HepG2 (cell line): ENCODE measurements at regions not wholly inside any gene's neighbourhood (a gene's known extent, or its start where the extent isn't known, plus 50 kb on each side); places are given as distances from the start of the nearest gene placed in this dataset.

Experiments used
- ATAC-seq: fragments of 200-7000 bp; cut with Tn5 transposase; 3 replicates; pipeline ENCODE4 v1.9.1; 2020; ENCODE audit warnings: mild to moderate bottlenecking, moderate library complexity
- BruUV-seq: library from RNA; stranded (reverse); fragments of 400-500 nt; replicated peaks from 2 replicates; lab custom pipeline; 2021; lab: Mats Ljungman, UMichigan
- CTCF ChIA-PET: fragments of 300-600 bp; formaldehyde crosslinking; extraction: SDS; loops from one replicate; lab custom pipeline; 2021; ENCODE audit warnings: low total read pairs, inconsistent platforms, low intra/inter-chr PET ratio; lab: Yijun Ruan, JAX
- POLR2A ChIA-PET: fragments of 350-600 bp; sonication (Branson Sonifier 250); formaldehyde crosslinking; loops from one replicate; lab custom pipeline; 2020; ENCODE audit warnings: antibody characterized with exemption, inconsistent platforms; lab: Yijun Ruan, JAX
- DNase-seq: peaks from one replicate; pipeline ENCODE4 v3.0.0-alpha.2; 2015; ENCODE audit warnings: low spot score
- FAIRE-seq: peaks from 3 replicates; lab custom pipeline; 2011; peaks lifted over from hg19 to GRCh38; lab: Jason Lieb, UNC
- H2AFZ ChIP-seq: one replicate; pipeline ENCODE4 v1.6.1; 2011; ENCODE audit warnings: low read length, inconsistent platforms
- H3K27ac ChIP-seq: fragments of 300-600 bp; 3 replicates; pipeline ENCODE4 v1.8.0; 2011; ENCODE audit warnings: mixed run types, mild to moderate bottlenecking, mixed read lengths, low read length, inconsistent platforms; ENCODE audit not compliant: insufficient read depth; ENCODE audit errors: extremely low read length
- H3K27me3 ChIP-seq, 2 experiments: fragments of 200-600 bp in 1 of 2; 2 replicates in 1 of 2; 3 replicates in 1 of 2; pipeline versions ENCODE4 v1.6.0 to v1.8.0; 2011; ENCODE audit warnings: low read length in 2 of 2, mild to moderate bottlenecking in 2 of 2, moderate library complexity in 2 of 2, inconsistent platforms in 1 of 2; ENCODE audit not compliant: insufficient read depth in 2 of 2, control insufficient read depth in 1 of 2
- H3K36me3 ChIP-seq, 2 experiments: fragments of 200-600 bp in 1 of 2; replicated peaks in 1 of 2; 2 replicates in 1 of 2; 3 replicates in 1 of 2; pipeline versions ENCODE4 v1.5.1 to v1.8.0; 2011; ENCODE audit warnings: low read length in 2 of 2, inconsistent platforms in 1 of 2; ENCODE audit not compliant: insufficient read depth in 2 of 2, control insufficient read depth in 1 of 2
- H3K4me1 ChIP-seq: 2 replicates; pipeline ENCODE4 v1.5.1; 2012; ENCODE audit warnings: low read length, inconsistent platforms; ENCODE audit not compliant: insufficient read depth
- H3K4me2 ChIP-seq: 2 replicates; pipeline ENCODE4 v1.6.0; 2011; ENCODE audit warnings: low read depth, low read length, inconsistent platforms
- H3K4me3 ChIP-seq, 3 experiments: fragments of 200-600 bp in 1 of 3; sonication (generic), shearing (Covaris generic) in 1 of 3; replicated peaks in 1 of 3; 2 replicates each; pipeline ENCODE4 v1.5.1; 2011 to 2016; ENCODE audit warnings: low read length in 3 of 3, inconsistent platforms in 2 of 3, low read depth in 2 of 3, mild to moderate bottlenecking in 2 of 3, control low read depth in 1 of 3, mixed read lengths in 1 of 3; ENCODE audit not compliant: insufficient read depth in 1 of 3
- H3K79me2 ChIP-seq: one replicate; pipeline ENCODE4 v1.6.1; 2011; ENCODE audit warnings: low read length, inconsistent platforms; ENCODE audit not compliant: insufficient read depth
- H3K9ac ChIP-seq: 2 replicates; pipeline ENCODE4 v1.6.0; 2011; ENCODE audit warnings: mild to moderate bottlenecking, low read depth, low read length, inconsistent platforms; ENCODE audit not compliant: insufficient read depth
- H3K9me3 ChIP-seq: 2 replicates; pipeline ENCODE4 v1.5.1; 2012; ENCODE audit warnings: mild to moderate bottlenecking, low read length
- H4K20me1 ChIP-seq: 2 replicates; pipeline ENCODE4 v1.6.0; 2011; ENCODE audit warnings: inconsistent platforms, mild to moderate bottlenecking, low read length, moderate library complexity; ENCODE audit not compliant: insufficient read depth
- CHCHD3 ChIP-seq: sonication (generic); formaldehyde crosslinking; IDR thresholded peaks from 2 replicates; pipeline ENCODE4 v1.8.0; 2022; ENCODE audit warnings: mild to moderate bottlenecking, missing genetic modification reagents, moderate library complexity
- CREM ChIP-seq, 2 experiments: sonication (generic) in 1 of 2; formaldehyde crosslinking in 1 of 2; IDR thresholded peaks; 2 replicates each; pipeline versions ENCODE4 v1.4.0 to v1.6.1; 2016 to 2020; ENCODE audit warnings: antibody characterized with exemption in 1 of 2, mild to moderate bottlenecking in 1 of 2, missing genetic modification reagents in 1 of 2
- MIER2 ChIP-seq: IDR thresholded peaks from 2 replicates; pipeline ENCODE4 v1.6.1; 2016; ENCODE audit warnings: missing biosample characterization, missing genetic modification reagents
- PAWR ChIP-seq: sonication (generic); formaldehyde crosslinking; IDR thresholded peaks from 2 replicates; pipeline ENCODE4 v1.4.0; 2020; ENCODE audit warnings: missing genetic modification reagents, mild to moderate bottlenecking, borderline replicate concordance
- ZBTB20 ChIP-seq: sonication (generic); formaldehyde crosslinking; IDR thresholded peaks from 2 replicates; pipeline ENCODE4 v1.8.1; 2023; ENCODE audit warnings: missing genetic modification reagents, low read depth, mild to moderate bottlenecking, borderline replicate concordance
- whole genome bisulfite sequencing: methylation state at CpG from one replicate; pipeline ENCODE4 v1.1.6; 2017; ENCODE audit warnings: low lambda C conversion rate; 5-methylcytosine and 5-hydroxymethylcytosine counted together
- in situ Hi-C: cut with HindIII; loops from 2 replicates; pipeline ENCODE4 v1.10.0; 2017; ENCODE audit warnings: low pct_unique_long_range_greater_than_20kb; ENCODE audit not compliant: extremely low pct_ligation_motif_present
- intact Hi-C: fragments of 100-400 bp; cut with micrococcal nuclease; formaldehyde crosslinking; loops from one replicate; pipeline ENCODE4 v1.10.0; 2022; ENCODE audit not compliant: unreplicated experiment
- TF ChIP-seq, protein P1 (sequence below): sonication (generic); formaldehyde crosslinking; IDR thresholded peaks from 2 replicates; pipeline ENCODE4 v1.4.0; 2020; ENCODE audit warnings: missing genetic modification reagents
- TF ChIP-seq, protein P2 (sequence below): sonication (generic); formaldehyde crosslinking; IDR thresholded peaks from 2 replicates; pipeline ENCODE4 v1.4.0; 2020; ENCODE audit warnings: missing genetic modification reagents
- TF ChIP-seq, protein P3 (sequence below), 2 experiments: sonication (generic) in 1 of 2; formaldehyde crosslinking in 1 of 2; IDR thresholded peaks; 2 replicates each; pipeline versions ENCODE4 v1.6.1 to v1.9.0; 2014 to 2022; ENCODE audit warnings: antibody characterized with exemption in 1 of 2, borderline replicate concordance in 1 of 2, inconsistent platforms in 1 of 2, low read depth in 1 of 2, missing genetic modification reagents in 1 of 2
- TF ChIP-seq, protein P4 (sequence below): sonication (generic); formaldehyde crosslinking; IDR thresholded peaks from 2 replicates; pipeline ENCODE4 v1.8.1; 2023; ENCODE audit warnings: mild to moderate bottlenecking, missing genetic modification reagents
- TF ChIP-seq, protein P5 (sequence below): IDR thresholded peaks from 2 replicates; pipeline ENCODE4 v1.6.1; 2016; ENCODE audit warnings: mild to moderate bottlenecking, missing biosample characterization, missing genetic modification reagents
- TF ChIP-seq, protein P6 (sequence below): IDR thresholded peaks from 2 replicates; pipeline ENCODE4 v1.6.1; 2016

DNA sequence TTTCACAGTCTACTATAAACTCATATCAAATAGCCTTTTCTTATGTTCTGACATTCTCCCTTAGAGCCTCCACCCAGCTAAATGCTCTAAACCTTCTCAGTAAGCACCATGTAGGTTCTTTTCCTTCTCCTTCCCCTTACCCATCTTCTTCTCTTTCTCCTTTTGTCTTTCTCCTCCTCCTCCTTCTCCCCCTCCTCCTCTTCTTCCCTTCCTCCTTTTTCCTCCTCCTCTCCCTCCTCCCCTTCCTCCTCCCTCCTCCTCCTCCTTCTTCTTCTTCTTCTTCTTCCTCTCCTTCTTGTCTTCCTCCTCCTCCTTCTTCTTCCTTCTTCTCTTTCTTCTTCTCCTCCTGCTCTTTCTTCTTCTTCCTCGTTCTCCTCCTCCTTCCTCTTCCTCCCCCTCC lies 85.2 kb upstream of the KCNAB1 start:
- H3K79me2 ChIP-seq, result no peaks in the 10 kb centered on the region
- intact Hi-C loops, result no loop called here
- ATAC-seq (no peak), FAIRE-seq (no peak), DNase-seq (no peak)
- ChIA-PET POLR2A (no interaction called here), CTCF (no interaction called here)
- H2AFZ ChIP-seq, result no peak overlapping the region
- no peak overlapping the region for H3K4me3 ChIP-seq
- no peaks in the 10 kb centered on the region for H3K9me3 ChIP-seq
- in situ Hi-C loops, result no loop called here
- no peak overlapping the region for H3K27ac ChIP-seq
- H3K9ac ChIP-seq, result no peak overlapping the region
- WGBS, result 0% methylated on average over 1 of the region's 1 CpG
- H3K4me1 ChIP-seq, result no peaks in the 10 kb centered on the region
- no peak overlapping the region for H3K4me2 ChIP-seq
- H3K36me3 ChIP-seq, result no peaks in the 10 kb centered on the region
- no peaks in the 10 kb centered on the region for H4K20me1 ChIP-seq
- no TSS peak for BruUV-seq
- H3K27me3 ChIP-seq, result no peaks in the 10 kb centered on the region; a peak in 1 of 5 replicates
- TF ChIP-seq ZBTB20 (no peak), MIER2 (no peak), CHCHD3 (CRISPR knock-in tag) (no peak), CREM (IDR thresholded peaks at IDR 0.05) (no peak), CREM (CRISPR knock-in tag; IDR thresholded peaks at IDR 0.05) (no peak), PAWR (CRISPR knock-in tag) (no peak)
- TF ChIP-seq, protein P1, sequence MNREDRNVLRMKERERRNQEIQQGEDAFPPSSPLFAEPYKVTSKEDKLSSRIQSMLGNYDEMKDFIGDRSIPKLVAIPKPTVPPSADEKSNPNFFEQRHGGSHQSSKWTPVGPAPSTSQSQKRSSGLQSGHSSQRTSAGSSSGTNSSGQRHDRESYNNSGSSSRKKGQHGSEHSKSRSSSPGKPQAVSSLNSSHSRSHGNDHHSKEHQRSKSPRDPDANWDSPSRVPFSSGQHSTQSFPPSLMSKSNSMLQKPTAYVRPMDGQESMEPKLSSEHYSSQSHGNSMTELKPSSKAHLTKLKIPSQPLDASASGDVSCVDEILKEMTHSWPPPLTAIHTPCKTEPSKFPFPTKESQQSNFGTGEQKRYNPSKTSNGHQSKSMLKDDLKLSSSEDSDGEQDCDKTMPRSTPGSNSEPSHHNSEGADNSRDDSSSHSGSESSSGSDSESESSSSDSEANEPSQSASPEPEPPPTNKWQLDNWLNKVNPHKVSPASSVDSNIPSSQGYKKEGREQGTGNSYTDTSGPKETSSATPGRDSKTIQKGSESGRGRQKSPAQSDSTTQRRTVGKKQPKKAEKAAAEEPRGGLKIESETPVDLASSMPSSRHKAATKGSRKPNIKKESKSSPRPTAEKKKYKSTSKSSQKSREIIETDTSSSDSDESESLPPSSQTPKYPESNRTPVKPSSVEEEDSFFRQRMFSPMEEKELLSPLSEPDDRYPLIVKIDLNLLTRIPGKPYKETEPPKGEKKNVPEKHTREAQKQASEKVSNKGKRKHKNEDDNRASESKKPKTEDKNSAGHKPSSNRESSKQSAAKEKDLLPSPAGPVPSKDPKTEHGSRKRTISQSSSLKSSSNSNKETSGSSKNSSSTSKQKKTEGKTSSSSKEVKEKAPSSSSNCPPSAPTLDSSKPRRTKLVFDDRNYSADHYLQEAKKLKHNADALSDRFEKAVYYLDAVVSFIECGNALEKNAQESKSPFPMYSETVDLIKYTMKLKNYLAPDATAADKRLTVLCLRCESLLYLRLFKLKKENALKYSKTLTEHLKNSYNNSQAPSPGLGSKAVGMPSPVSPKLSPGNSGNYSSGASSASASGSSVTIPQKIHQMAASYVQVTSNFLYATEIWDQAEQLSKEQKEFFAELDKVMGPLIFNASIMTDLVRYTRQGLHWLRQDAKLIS (CRISPR knock-in tag), result no peak
- TF ChIP-seq, protein P2, sequence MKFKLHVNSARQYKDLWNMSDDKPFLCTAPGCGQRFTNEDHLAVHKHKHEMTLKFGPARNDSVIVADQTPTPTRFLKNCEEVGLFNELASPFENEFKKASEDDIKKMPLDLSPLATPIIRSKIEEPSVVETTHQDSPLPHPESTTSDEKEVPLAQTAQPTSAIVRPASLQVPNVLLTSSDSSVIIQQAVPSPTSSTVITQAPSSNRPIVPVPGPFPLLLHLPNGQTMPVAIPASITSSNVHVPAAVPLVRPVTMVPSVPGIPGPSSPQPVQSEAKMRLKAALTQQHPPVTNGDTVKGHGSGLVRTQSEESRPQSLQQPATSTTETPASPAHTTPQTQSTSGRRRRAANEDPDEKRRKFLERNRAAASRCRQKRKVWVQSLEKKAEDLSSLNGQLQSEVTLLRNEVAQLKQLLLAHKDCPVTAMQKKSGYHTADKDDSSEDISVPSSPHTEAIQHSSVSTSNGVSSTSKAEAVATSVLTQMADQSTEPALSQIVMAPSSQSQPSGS (CRISPR knock-in tag), result no peak
- TF ChIP-seq, protein P3, sequence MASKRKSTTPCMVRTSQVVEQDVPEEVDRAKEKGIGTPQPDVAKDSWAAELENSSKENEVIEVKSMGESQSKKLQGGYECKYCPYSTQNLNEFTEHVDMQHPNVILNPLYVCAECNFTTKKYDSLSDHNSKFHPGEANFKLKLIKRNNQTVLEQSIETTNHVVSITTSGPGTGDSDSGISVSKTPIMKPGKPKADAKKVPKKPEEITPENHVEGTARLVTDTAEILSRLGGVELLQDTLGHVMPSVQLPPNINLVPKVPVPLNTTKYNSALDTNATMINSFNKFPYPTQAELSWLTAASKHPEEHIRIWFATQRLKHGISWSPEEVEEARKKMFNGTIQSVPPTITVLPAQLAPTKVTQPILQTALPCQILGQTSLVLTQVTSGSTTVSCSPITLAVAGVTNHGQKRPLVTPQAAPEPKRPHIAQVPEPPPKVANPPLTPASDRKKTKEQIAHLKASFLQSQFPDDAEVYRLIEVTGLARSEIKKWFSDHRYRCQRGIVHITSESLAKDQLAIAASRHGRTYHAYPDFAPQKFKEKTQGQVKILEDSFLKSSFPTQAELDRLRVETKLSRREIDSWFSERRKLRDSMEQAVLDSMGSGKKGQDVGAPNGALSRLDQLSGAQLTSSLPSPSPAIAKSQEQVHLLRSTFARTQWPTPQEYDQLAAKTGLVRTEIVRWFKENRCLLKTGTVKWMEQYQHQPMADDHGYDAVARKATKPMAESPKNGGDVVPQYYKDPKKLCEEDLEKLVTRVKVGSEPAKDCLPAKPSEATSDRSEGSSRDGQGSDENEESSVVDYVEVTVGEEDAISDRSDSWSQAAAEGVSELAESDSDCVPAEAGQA (IDR thresholded peaks at IDR 0.05; ENCODE audit: low read depth), result no peak
- TF ChIP-seq, protein P3 (CRISPR knock-in tag; IDR thresholded peaks at IDR 0.05; ENCODE audit: borderline replicate concordance), result no peak
- TF ChIP-seq, protein P4, sequence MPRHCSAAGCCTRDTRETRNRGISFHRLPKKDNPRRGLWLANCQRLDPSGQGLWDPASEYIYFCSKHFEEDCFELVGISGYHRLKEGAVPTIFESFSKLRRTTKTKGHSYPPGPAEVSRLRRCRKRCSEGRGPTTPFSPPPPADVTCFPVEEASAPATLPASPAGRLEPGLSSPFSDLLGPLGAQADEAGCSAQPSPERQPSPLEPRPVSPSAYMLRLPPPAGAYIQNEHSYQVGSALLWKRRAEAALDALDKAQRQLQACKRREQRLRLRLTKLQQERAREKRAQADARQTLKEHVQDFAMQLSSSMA (CRISPR knock-in tag), result no peak
- TF ChIP-seq, protein P5, sequence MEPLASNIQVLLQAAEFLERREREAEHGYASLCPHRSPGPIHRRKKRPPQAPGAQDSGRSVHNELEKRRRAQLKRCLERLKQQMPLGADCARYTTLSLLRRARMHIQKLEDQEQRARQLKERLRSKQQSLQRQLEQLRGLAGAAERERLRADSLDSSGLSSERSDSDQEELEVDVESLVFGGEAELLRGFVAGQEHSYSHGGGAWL (CRISPR knock-in tag), result no peak
- TF ChIP-seq, protein P6, sequence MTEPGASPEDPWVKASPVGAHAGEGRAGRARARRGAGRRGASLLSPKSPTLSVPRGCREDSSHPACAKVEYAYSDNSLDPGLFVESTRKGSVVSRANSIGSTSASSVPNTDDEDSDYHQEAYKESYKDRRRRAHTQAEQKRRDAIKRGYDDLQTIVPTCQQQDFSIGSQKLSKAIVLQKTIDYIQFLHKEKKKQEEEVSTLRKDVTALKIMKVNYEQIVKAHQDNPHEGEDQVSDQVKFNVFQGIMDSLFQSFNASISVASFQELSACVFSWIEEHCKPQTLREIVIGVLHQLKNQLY (CRISPR knock-in tag), result no peak
